SIG-M5 (cell line): ENCODE measurements at regions not wholly inside any gene's neighbourhood (a gene's known extent, or its start where the extent isn't known, plus 50 kb on each side); places are given as distances from the start of the nearest gene placed in this dataset.
"Not testable (repeated sequence)": the region's sequence is repeated elsewhere in the genome, so short reads cannot be mapped to it uniquely, and the experiment has no call there.

Source experiments
- DNase-seq: peaks from one replicate; lab custom pipeline; 2025; lab: John Stamatoyannopoulos, UW

- no peak for DNase-seq
Observed at GRCh38 chr3:22383285-22383684, 632.3 kb upstream of the ZNF385D start.

- DNase-seq = no peak
Observed at GRCh38 chr3:22386107-22386506, 635.1 kb upstream of the ZNF385D start.

- no peak for DNase-seq
Observed at GRCh38 chr3:22392286-22392685, 641.3 kb upstream of the ZNF385D start.

- no peak for DNase-seq
Observed at GRCh38 chr3:22392859-22393258, 641.8 kb upstream of the ZNF385D start.

- DNase-seq = no peak
Observed at GRCh38 chr3:22399566-22399965, 648.6 kb upstream of the ZNF385D start.

- DNase-seq = no peak
Observed at GRCh38 chr3:22401499-22401898, 650.5 kb upstream of the ZNF385D start.

- no peak for DNase-seq
Observed at GRCh38 chr3:22414239-22414638, 663.2 kb upstream of the ZNF385D start.

- not testable (repeated sequence) for DNase-seq
Observed at GRCh38 chr3:22416838-22417446, 665.9 kb upstream of the ZNF385D start.

GRCh38 chr3:22419261-22419660 lies 668.3 kb upstream of the ZNF385D start:
- DNase-seq = no peak

GRCh38 chr3:22421589-22421988 lies 670.6 kb upstream of the ZNF385D start:
- DNase-seq = no peak

- no peak for DNase-seq
Observed at GRCh38 chr3:22431334-22431733, 680.3 kb upstream of the ZNF385D start.

GRCh38 chr3:22439626-22440025 lies 688.6 kb upstream of the ZNF385D start:
- DNase-seq = no peak

- no peak for DNase-seq
Observed at GRCh38 chr3:22441711-22442110, 690.7 kb upstream of the ZNF385D start.

GRCh38 chr3:22443571-22444233 lies 692.7 kb upstream of the ZNF385D start:
- no peak for DNase-seq

GRCh38 chr3:22445336-22445735 lies 694.3 kb upstream of the ZNF385D start:
- DNase-seq = not testable (repeated sequence)

- no peak for DNase-seq
Observed at GRCh38 chr3:22450786-22451400, 699.9 kb upstream of the ZNF385D start.

- no peak for DNase-seq
Observed at GRCh38 chr3:22451501-22451900, 700.5 kb upstream of the ZNF385D start.

- DNase-seq = no peak
Observed at GRCh38 chr3:22453906-22454535, 703.0 kb upstream of the ZNF385D start.

GRCh38 chr3:22469995-22470394 lies 719.0 kb upstream of the ZNF385D start:
- DNase-seq = no peak

- DNase-seq = no peak
Observed at GRCh38 chr3:22471557-22471956, 720.5 kb upstream of the ZNF385D start.

GRCh38 chr3:22474706-22475445 lies 723.9 kb upstream of the ZNF385D start:
- no peak for DNase-seq

GRCh38 chr3:22475665-22476240 lies 724.7 kb upstream of the ZNF385D start:
- DNase-seq = no peak
